HG03039 (cell line): ENCODE measurements at regions not wholly inside any gene's neighbourhood (a gene's known extent, or its start where the extent isn't known, plus 50 kb on each side); places are given as distances from the start of the nearest gene placed in this dataset.

Experiments used
- ATAC-seq: cut with Tn5 transposase; IDR thresholded peaks from one replicate; pipeline ENCODE4 v1.9.1; 2021; ENCODE audit warnings: mild to moderate bottlenecking, moderate library complexity; ENCODE audit not compliant: unreplicated experiment

DNA sequence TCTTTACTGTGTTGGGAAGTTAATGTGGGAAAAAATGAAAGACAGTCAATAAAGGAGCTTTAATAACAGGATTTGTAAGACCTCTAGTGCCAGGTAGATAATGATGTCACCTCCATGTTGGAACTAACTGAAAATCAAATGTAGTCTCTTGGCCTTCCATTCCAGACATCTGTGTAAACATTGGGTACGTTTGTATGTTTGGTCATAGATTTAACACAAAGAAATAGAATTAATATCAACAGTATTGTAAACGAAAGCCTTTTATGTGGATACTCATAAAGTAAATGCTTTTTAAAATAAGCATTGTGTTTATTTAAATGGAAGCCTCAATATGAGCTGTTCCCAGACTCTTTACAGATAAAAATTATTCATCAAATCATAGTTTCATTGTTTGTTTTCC is 605.7 kb downstream of the METTL15 start:
- ATAC-seq, result no peak

DNA sequence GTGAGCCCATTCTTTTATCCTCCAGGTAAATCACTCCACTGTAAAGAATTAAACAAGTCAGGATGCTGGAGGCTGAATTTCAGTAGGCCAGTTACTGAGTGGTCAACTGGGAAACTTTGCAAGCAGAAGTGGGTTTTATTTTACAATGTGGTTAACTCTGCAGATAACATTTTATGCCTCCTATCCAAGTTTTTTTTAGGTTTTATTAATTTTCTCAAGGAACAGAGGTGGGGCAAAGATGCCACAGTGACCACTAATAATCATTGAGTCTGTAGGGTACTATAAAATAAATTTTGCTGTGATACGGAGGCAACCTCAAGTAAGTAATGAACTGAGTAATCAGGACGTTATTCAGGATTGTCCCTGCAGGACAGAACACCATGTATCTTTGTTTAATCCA is 599.9 kb downstream of the METTL15 start:
- no peak for ATAC-seq

DNA sequence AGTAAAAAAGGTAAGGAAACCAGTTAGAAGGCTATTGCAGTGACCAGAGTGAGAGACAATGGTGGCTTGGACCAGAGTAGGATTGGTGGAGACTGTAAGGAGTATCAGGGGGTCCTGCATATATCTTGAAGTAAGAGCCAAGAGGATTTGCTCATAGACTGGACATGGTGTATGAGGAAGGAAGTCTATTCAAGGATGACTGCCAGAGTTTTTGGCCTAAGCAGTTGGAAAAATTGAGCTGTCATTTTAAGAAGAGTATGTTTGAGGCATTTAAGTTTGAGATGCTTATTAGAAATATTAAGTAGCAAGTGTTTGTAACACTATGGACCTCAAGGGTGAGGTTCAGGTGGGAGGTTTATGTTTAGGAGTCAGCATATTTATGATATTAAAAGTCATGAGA is 596.6 kb downstream of the METTL15 start:
- ATAC-seq, result no peak

DNA sequence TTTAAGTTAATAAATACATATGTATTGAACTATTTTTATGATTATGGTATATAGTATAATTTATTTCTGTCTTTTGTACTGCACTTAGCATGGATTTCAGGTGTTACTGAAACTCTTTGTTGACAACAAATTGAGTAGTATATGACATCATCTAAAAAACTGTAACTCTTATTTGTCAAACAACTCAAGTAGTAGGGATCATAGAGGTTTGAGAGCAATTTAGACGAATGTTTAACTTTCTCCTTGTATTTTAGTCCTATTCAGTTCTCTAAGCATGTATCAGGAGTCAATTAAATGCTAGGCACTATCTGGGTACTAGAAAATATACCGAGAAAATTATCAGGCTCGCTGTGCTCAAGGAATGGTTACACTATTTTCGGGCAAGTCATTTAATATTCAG is 595.2 kb downstream of the METTL15 start:
- ATAC-seq, result no peak

DNA sequence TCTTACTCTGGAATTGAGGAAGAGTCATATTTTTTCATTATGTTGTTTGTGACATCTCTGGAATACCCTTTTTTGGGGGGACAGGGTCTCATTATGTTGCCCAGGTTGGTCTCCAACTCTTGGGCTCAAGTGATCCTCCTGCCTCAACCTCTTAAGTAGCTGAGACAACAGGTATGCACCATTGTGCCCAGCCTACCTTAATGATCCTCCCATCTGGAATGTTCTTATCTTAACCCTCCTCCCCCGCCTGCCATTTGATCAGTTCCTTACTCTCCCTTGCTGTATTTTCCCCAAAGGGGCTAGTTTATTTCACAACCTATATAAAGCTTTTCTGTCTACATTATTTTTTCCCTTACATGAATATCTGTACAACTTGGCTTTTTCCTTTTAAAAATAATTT is 594.7 kb downstream of the METTL15 start:
- ATAC-seq, result no peak

DNA sequence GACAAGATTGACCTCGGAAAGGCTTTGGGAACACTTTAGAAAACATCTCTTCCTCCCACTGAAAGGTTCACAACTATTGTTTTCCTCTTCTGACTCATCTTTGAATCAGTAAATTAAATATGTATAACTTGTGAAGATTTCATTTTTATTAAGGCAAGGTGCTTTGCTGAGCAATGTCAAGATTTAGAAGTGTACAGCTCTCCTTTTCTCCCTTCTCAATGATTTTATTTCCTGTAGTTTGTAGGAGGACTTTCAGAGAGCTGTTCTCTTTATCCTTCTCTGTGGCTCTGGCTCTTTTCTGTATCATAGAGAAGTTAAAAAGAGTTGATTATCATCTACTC is 594.2 kb downstream of the METTL15 start:
- ATAC-seq, result no peak

DNA sequence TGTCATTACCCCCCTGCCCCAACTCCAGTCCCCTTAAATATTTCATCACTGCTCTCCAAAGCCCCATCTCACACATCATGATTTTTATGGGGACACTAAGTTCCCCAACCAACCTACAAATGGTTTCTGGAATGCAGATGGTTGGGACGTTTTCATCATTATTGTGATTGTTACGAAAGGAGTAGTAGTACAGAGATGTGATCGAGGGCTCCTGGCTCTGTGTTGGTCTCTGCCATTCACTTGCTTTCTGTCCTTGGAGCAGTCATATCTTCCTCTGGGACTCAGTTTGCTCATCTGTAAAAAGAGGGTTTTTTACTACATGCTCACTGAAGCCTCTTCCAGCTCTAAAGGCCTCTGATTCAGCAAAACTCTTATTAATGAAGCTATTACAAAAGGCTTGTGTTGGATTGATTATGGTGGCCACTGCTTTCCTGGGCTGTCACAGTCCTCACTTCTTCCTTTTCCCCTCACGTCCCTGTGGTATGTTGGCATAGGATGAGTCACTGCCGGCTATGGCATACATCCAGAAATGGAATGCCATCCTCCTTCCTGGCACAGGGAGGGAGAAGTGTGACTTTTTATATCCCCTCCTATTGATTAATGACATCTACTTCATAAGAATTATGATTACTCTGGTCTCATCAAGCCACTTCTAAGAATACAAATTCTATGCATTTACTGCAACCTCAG is 593.7 kb downstream of the METTL15 start:
- no peak for ATAC-seq

DNA sequence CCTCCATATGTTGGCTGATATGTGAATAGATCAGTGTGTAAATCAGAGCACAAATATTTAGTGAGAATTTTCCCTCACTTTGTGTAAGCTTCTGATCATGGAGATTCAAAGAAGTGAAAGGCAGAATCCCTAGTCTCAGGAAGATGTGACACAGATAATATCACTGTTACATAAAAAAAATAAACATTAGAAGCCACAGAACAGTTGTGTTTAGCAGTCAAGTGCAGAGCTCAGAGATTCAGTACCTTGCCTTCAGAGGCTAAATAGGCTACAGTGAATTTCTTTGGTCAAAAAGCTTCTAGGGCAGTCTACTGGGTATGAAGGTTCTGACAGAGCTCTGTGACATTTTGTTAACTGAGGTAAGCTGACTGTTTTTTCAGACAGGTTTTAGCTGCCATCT is 591.5 kb downstream of the METTL15 start:
- ATAC-seq, result no peak

DNA sequence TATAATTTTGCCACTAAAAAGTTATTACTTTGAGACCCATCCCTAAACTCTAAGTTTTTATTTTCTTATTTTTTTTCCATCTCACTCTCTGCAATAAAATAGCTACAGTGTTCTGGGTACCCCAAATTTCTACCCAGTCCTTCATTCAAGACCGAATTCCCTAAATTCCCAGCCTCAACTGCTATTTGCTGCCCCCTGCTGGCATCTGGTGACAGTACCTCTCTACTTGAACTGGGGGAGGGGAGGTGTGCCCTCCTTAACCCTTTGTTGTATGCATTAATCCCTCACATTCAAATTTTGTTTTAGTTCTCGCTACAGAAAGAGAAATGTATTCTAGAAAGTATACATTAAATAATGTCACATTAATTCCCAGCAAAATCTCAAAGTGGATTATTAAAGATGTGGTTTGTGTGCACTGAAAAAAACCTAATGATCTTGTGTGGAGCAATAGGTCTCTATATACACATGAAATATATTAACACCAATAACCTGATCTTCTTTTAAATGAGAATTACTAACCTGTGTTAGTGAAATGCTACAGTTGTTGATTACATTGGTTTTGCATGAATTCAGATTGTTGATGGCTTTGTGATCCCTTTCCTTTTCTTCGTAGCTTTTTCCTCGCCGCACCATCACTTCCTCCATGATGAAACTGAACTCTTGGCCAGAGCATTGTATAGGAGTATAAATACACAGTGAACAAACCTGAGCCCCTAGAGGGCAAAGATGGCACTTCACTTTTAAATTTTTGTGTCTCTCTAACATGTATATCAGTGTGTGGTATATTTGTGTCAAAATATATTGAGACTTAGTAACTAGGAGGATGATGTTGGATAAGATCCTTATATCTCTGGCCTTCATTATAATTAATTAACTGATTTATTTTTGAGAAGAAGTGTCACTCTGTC is 590.0 kb downstream of the METTL15 start:
- ATAC-seq, result peak; percentile 66

DNA sequence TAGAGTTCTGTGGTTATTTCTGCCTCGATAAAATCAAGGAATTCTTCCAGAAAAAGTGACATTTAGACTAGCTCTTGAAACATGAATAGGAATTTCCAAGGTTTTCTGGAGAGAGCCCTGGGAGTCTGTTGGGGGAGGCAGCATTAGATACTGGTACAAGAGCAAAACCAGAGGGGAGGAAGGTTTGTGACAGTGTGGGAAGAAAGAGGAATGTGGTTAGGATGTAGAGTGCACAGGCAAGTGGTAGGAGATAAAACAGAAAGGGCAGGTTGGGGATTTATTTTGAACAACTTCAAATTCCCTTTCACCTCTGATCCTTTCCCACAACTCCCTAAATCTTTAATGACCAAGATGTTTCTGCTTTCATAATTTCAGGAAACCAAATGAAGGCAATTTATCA is 588.4 kb downstream of the METTL15 start:
- ATAC-seq, result no peak

DNA sequence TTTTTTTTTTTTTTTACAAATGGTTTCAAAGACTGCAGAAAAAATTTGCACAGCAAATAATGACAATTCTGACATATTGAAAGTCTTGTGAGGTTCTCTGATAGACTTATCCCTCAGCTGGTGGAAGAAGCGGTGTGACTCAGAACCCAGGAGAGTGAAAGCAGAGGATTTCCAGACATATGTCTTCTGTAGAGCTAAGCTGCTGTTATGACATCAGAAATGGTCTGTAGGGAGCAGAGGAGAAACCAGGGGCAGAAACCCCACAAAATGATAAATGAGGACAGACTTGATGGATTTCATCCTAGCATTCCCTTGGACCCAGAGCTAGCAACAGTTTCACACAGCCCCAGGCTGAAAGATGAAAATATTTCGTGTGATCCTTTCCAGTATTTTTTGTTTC is 582.6 kb downstream of the METTL15 start:
- no peak for ATAC-seq

DNA sequence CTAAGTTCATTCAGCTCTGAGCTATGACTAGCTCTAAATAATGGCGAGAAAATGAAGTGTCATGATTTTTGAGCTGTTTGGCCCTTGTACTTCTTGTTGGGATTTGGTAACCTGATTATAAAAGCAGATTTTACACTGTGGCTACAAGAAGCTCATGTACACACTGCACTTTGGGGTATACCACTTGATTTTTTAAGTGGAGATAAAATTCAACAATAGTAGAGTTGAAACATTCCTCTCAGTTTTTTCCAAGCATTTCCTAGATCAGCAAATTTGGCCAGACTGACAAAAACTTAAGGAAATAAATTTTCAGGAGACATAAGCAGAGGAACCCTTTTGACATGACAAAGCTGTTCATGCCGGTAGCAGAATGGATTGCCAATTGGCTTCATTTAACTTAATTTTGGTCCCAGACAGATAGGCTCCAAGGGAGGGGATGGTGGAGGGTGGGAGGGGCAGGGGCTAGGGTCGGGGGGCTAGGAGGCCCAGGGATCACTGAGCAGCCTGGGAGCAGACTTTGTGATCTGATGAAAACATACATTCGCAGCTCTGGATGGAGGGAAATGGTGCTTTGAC is 575.9 kb downstream of the METTL15 start:
- no peak for ATAC-seq

DNA sequence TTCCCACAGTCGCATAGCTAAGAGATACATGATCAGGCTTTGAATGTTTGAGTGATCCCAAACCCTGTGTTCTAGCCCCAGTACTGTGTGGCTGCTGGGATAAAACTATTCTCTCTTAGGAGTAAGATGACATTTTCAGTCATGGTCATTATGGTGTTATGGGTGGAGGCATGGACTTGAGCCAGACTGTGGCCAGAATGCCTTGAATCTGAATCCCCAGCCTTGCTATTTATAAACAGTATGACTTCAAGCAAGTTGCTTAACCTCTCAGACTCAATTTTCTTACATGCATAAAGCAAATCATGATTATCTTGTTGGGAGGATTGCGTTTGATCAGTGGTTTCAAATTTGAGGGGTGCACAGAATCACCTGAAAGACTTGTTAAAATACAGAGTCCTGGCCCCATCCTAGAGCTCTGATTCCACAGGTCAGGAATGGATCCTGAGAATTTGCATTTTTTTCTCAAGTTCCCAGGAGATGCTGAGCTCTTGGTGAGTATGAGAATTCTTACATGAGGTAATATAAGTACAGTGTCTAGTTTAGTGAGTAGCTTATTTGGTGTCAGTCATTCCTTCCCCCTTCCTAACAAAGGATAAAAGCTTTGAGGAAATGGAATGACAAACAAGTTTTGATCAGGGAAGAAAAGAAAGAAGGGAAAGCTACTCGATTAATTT is 571.7 kb downstream of the METTL15 start:
- ATAC-seq, result no peak

DNA sequence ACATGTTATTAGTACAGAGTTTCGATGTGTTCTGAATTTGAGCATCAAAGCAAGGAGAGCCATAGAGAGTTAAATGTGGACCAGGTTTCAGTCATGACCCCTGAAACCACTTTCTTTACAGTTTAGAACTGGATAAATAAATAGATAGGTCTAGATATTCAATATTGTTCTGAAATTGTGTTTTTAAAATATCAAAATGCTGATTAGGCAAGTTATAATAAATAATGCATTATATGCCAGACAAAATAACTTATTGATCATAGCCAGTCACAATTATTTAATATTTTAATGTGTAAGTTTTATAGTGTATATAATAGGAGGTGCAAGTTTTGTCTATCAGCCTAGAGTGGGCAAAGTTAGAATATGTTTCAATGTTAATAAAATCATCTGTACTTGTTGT is 569.5 kb downstream of the METTL15 start:
- no peak for ATAC-seq

DNA sequence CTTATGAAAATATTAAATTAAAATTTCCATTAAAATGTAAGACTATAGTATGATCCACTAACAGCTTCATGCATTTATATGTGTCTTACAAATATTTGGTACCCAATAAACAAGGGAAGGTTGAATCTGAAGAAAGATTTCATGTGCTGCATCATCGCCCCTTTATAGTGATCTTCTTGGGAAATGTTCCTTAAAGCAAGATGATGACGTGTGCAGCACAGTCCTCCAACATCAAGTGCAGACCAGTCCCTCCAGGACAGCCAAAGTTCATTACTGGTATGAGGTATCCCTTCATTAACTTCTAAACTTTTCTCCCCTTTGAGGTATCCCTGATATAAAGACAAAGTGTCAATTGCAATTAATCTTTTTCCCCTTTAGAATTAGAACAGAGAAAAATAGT is 567.0 kb downstream of the METTL15 start:
- no peak for ATAC-seq

DNA sequence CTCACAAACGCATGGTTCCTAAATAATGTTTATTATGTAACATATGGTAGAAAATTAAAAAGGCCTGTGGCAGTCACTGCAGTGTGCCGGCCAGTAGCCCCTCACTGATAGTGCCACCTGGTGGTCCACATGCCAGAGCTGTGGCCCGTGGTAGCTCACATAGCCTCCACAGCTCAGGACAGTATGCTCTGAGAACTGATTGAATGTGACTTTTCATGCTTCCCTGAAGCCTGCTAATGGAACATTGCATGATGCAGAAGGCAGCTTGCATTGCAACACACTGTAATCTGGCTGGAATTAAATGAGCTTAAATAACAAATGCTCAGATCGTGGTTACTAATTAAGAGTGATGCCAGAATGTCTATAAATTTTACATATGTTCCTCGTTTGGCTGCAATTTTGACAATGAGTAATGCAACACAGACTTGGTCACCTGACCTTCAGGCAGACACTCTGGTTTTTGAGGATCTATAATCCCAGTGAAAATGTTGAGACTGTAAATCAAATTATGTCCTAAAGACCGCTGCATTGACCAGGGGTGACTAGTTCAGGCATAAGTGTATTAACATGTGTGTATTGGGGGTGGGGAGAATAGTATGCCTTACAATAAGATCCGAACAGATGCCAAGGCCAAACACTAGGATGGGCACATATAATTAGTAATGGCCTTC is 566.4 kb downstream of the METTL15 start:
- no peak for ATAC-seq

DNA sequence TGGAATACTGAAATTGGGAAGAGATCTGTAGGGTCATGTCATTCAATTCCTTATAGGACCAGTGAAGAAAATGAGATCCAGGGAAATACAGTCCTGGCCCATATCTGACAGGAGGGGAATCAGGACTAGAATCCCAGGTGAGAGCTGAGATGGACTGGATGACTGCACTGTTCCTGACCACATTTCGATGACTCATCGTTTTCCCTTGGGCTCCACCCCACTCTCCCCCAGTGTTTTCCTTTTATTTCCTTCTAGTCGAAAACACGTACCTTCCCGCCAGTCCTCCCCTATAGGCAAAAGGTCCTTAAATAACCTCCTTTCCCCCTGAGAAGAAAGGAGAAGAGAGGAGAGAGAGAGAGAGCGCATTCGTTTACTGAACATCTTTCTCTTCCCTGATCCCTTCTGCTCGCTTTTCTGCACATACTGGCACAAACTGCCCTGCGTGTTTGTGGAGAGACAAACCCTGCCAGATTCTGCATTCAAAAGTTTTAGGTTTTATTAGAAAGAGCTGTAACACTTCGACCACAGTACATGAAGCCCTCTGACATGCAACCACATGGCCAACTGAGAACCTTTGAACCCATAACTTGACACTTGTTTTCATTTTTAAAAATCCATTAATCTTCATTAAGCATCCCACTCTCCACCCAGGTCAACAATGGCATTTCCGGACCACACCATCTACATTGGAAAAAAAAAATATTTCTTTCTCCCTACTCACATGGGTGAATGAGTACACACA is 565.7 kb downstream of the METTL15 start:
- ATAC-seq, result no peak

DNA sequence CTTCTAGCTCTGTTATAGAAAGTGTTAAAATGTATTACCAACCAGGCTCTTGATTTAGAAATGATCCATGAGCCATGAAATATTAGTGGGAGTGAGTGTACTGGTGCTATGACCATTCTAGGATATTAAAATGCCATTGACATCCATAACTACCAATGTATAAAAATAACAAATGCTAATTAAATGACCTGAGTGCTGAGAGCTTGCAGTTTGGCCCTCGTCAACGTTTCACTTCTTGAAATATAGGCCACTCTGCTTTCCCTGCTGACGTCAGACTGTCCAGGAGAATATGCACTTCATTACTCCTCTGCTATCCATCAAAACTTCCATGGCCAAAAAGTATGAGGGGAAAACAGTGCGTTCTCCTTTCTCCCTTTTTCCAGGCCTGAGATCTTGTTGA is 563.1 kb downstream of the METTL15 start:
- ATAC-seq, result no peak

DNA sequence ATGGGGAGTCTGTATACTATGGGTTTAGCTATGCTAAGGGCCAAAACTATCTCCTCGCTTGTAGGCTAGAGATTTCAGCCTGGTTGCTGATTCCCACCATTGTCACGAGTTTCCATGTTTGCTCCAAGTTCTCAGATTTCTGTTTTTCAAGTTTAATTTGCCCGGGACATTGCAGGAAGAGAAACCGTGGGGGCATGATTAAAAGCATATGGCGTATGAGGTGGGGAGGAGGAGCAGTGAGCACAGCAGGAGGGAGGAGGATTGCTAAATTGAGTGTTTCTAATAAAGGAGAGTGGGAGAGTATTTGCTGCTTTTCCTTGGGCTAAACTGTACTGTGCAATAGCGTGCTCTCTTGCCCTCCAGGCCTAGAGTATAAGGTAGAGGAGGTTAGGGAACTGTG is 558.4 kb downstream of the METTL15 start:
- no peak for ATAC-seq

DNA sequence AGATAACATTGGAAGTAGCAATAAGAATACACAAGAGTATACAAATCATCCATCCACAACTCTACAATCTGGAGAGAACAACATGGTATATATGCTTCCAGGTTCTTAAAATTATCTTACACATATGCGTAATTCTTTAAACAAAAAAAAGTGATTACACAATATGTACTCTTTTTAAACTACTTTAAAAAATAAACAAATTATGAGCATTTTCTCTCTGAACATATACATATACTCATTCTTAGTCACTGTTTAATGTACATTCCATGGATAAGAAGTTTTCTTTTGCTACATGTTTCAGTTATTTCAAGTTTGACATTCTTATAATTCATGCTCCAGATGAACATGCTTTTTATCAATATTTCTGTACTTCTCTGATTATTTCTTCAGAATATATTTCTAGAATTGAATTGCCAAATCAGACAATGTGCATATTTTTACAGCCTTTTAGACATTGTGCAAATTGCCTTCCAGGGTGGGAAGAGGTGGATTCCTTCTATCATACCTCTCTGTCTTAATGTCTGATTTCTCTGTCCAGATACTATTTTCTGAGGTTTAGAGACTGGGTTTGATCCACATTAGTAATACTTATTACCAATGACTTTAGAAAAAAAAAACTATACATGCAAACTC is 551.6 kb downstream of the METTL15 start:
- ATAC-seq, result no peak
